ENCODE measurements at regions not wholly inside any gene's neighbourhood (a gene's known extent, or its start where the extent isn't known, plus 50 kb on each side); places are given as distances from the start of the nearest gene placed in this dataset.

GRCh38 chr4:13316354-13316753 is 167.8 kb downstream of the RAB28 start:
- Histone ChIP-seq H3K9me3 (ENCODE audit: control insufficient read depth, insufficient read depth, low read depth, low read length) (no peaks in the 10 kb centered on the region), H3K4me3 (ENCODE audit: low read depth, low read length) (no peak overlapping the region), H3K36me3 (ENCODE audit: control insufficient read depth in 2 of 2, insufficient read depth in 1 of 2, low read length in 2 of 2) (no peaks in the 10 kb centered on the region), H3K4me1 (ENCODE audit: control insufficient read depth, insufficient read depth, low read length) (no peaks in the 10 kb centered on the region), H3K27ac (ENCODE audit: extremely low read depth, low read depth, low read length) (no peak overlapping the region)
- ChIA-PET POLR2A (no interaction called here), CTCF (no interaction called here)
- no peak for TF ChIP-seq ZNF280C (tag by site-specific recombination; IDR thresholded peaks at IDR 0.05)
- TF ChIP-seq ZNF596 (tag by site-specific recombination; IDR thresholded peaks at IDR 0.05) = no peak
- TF ChIP-seq KLF7 (tag by site-specific recombination; IDR thresholded peaks at IDR 0.05; ENCODE audit: borderline replicate concordance) = no peak
- TF ChIP-seq ZNF501 (tag by site-specific recombination; IDR thresholded peaks at IDR 0.05) = no peak
- no peak for TF ChIP-seq ZNF658 (tag by site-specific recombination; IDR thresholded peaks at IDR 0.05)
- no peak for TF ChIP-seq ZNF843 (tag by site-specific recombination; IDR thresholded peaks at IDR 0.05)
- TF ChIP-seq PRDM1 (tag by site-specific recombination; IDR thresholded peaks at IDR 0.05) = no peak
- no peak for TF ChIP-seq ZNF639 (tag by site-specific recombination; IDR thresholded peaks at IDR 0.05)
- no peak for TF ChIP-seq ZNF416 (tag by site-specific recombination; IDR thresholded peaks at IDR 0.05)
- no peak for TF ChIP-seq TRIM28 (IDR thresholded peaks at IDR 0.05; ENCODE audit: borderline replicate concordance, low read length)
- no peak for TF ChIP-seq ZNF629 (tag by site-specific recombination; IDR thresholded peaks at IDR 0.05)
- TF ChIP-seq ZNF449 (tag by site-specific recombination; IDR thresholded peaks at IDR 0.05) = no peak
- TF ChIP-seq SCRT1 (tag by site-specific recombination; IDR thresholded peaks at IDR 0.05; ENCODE audit: borderline replicate concordance) = no peak
- no peak for TF ChIP-seq AEBP2 (tag by site-specific recombination; IDR thresholded peaks at IDR 0.05; ENCODE audit: borderline replicate concordance)
- no peak for TF ChIP-seq GLIS2 (tag by site-specific recombination; IDR thresholded peaks at IDR 0.05)
- no peak for TF ChIP-seq ZSCAN4 (tag by site-specific recombination; IDR thresholded peaks at IDR 0.05)
- no peak for TF ChIP-seq ZNF521 (tag by site-specific recombination; IDR thresholded peaks at IDR 0.05)
- TF ChIP-seq ZNF830 (tag by site-specific recombination; IDR thresholded peaks at IDR 0.05; ENCODE audit: low read depth) = no peak
- no peak for TF ChIP-seq ZNF155 (tag by site-specific recombination; IDR thresholded peaks at IDR 0.05)
- TF ChIP-seq ZNF701 (tag by site-specific recombination; IDR thresholded peaks at IDR 0.05) = no peak
